ENCODE measurements at regions not wholly inside any gene's neighbourhood (a gene's known extent, or its start where the extent isn't known, plus 50 kb on each side); places are given as distances from the start of the nearest gene placed in this dataset.

DNA sequence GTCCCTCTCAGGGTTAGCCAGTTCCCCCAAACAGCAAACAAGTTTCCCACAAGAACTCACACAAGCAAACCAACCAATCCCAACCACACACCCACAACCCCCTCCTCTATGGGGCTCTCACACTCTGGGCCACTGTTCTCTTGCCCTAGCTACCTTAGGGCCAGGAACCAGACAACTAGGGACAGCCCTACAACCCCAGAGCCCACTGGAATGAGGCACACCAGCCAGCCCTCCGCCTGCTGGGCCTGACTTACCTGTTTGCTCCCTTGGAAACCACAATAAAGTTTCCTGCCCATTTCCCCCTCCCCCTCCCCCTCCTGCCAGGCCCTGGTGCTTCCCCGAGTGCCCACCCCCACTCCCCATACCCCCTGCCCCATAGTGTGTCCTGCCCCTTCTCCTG lies 132.6 kb downstream of the WDR11 start:
- TF ChIP-seq, protein P1, sequence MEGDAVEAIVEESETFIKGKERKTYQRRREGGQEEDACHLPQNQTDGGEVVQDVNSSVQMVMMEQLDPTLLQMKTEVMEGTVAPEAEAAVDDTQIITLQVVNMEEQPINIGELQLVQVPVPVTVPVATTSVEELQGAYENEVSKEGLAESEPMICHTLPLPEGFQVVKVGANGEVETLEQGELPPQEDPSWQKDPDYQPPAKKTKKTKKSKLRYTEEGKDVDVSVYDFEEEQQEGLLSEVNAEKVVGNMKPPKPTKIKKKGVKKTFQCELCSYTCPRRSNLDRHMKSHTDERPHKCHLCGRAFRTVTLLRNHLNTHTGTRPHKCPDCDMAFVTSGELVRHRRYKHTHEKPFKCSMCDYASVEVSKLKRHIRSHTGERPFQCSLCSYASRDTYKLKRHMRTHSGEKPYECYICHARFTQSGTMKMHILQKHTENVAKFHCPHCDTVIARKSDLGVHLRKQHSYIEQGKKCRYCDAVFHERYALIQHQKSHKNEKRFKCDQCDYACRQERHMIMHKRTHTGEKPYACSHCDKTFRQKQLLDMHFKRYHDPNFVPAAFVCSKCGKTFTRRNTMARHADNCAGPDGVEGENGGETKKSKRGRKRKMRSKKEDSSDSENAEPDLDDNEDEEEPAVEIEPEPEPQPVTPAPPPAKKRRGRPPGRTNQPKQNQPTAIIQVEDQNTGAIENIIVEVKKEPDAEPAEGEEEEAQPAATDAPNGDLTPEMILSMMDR (IDR thresholded peaks at IDR 0.05): no peak
- TF ChIP-seq EZH2 (IDR thresholded peaks at IDR 0.05; ENCODE audit: borderline replicate concordance, insufficient read depth, low read depth, low read length, poor library complexity, severe bottlenecking): no peak

Data from B cell (primary cell).